Mesenchymal stem cell (in vitro differentiated cells and primary cell): ENCODE measurements at regions not wholly inside any gene's neighbourhood (a gene's known extent, or its start where the extent isn't known, plus 50 kb on each side); places are given as distances from the start of the nearest gene placed in this dataset.

Source experiments
- DNase-seq: peaks from one replicate; pipeline ENCODE4 v3.0.0-alpha.2; 2013
- H2AFZ ChIP-seq: one replicate; pipeline ENCODE4 v1.6.1; 2013; ENCODE audit warnings: low read depth, mild to moderate bottlenecking, control low read depth, inconsistent platforms, low read length, moderate library complexity
- H2AK5ac ChIP-seq: 2 replicates; pipeline ENCODE4 v1.6.1; 2013; ENCODE audit warnings: low read length, moderate library complexity, mild to moderate bottlenecking, inconsistent platforms; ENCODE audit not compliant: severe bottlenecking
- H2BK120ac ChIP-seq: one replicate; pipeline ENCODE4 v1.6.1; 2013; ENCODE audit warnings: low read depth, mild to moderate bottlenecking, inconsistent platforms, low read length, moderate library complexity
- H2BK12ac ChIP-seq, 2 experiments: one replicate each; pipeline ENCODE4 v1.6.1; 2013; ENCODE audit warnings: inconsistent platforms in 2 of 2, low read length in 2 of 2, mild to moderate bottlenecking in 2 of 2, moderate library complexity in 2 of 2, control low read depth in 1 of 2
- H2BK15ac ChIP-seq: one replicate; pipeline ENCODE4 v1.6.1; 2013; ENCODE audit warnings: mild to moderate bottlenecking, low read depth, inconsistent platforms; ENCODE audit not compliant: poor library complexity, severe bottlenecking
- H2BK5ac ChIP-seq: 2 replicates; pipeline ENCODE4 v1.6.1; 2013; ENCODE audit warnings: low read depth, mild to moderate bottlenecking, low read length, control low read depth, inconsistent platforms; ENCODE audit not compliant: poor library complexity, severe bottlenecking
- H3K14ac ChIP-seq, 2 experiments: one replicate each; pipeline ENCODE4 v1.6.1; 2013; ENCODE audit warnings: inconsistent platforms in 2 of 2, low read length in 2 of 2, control low read depth in 1 of 2, mild to moderate bottlenecking in 1 of 2, moderate library complexity in 1 of 2
- H3K18ac ChIP-seq, 2 experiments: one replicate each; pipeline ENCODE4 v1.6.1; 2013; ENCODE audit warnings: inconsistent platforms in 2 of 2, low read length in 2 of 2, control low read depth in 1 of 2, low read depth in 1 of 2, mild to moderate bottlenecking in 1 of 2
- H3K23ac ChIP-seq, 2 experiments: one replicate each; pipeline ENCODE4 v1.6.1; 2013; ENCODE audit warnings: inconsistent platforms in 2 of 2, low read length in 2 of 2, mild to moderate bottlenecking in 2 of 2, moderate library complexity in 2 of 2, control low read depth in 1 of 2
- H3K27ac ChIP-seq: 2 replicates; pipeline ENCODE4 v1.5.1; 2013; ENCODE audit warnings: mild to moderate bottlenecking, moderate library complexity, low read length, control low read depth, inconsistent platforms; ENCODE audit not compliant: poor library complexity, severe bottlenecking
- H3K27me3 ChIP-seq, 2 experiments: 2 replicates each; pipeline versions ENCODE4 v1.6.1 to v1.7.0; 2013; ENCODE audit warnings: low read length in 2 of 2, mild to moderate bottlenecking in 2 of 2, moderate library complexity in 2 of 2, control low read depth in 1 of 2, inconsistent platforms in 1 of 2; ENCODE audit not compliant: control insufficient read depth in 1 of 2, insufficient read depth in 1 of 2
- H3K36me3 ChIP-seq, 2 experiments: 2 replicates each; pipeline versions ENCODE4 v1.6.1 to v1.7.0; 2013; ENCODE audit warnings: low read length in 2 of 2, control low read depth in 1 of 2, inconsistent platforms in 1 of 2, low read depth in 1 of 2, mild to moderate bottlenecking in 1 of 2; ENCODE audit not compliant: insufficient read depth in 2 of 2, control insufficient read depth in 1 of 2
- H3K4ac ChIP-seq, 2 experiments: one replicate each; pipeline ENCODE4 v1.6.1; 2013; ENCODE audit warnings: inconsistent platforms in 2 of 2, low read length in 2 of 2, mild to moderate bottlenecking in 2 of 2, moderate library complexity in 2 of 2, control low read depth in 1 of 2, low read depth in 1 of 2
- H3K4me1 ChIP-seq: 2 replicates; pipeline ENCODE4 v1.6.1; 2013; ENCODE audit warnings: low read depth, low read length, control low read depth; ENCODE audit not compliant: control insufficient read depth, insufficient read depth
- H3K4me2 ChIP-seq: 2 replicates; pipeline ENCODE4 v1.6.1; 2013; ENCODE audit warnings: low read length, mild to moderate bottlenecking, inconsistent platforms; ENCODE audit not compliant: poor library complexity, severe bottlenecking
- H3K4me3 ChIP-seq, 2 experiments: 2 replicates each; pipeline versions ENCODE4 v1.5.1 to v1.7.0; 2013; ENCODE audit warnings: low read length in 2 of 2, mild to moderate bottlenecking in 2 of 2, control low read depth in 1 of 2, low read depth in 1 of 2; ENCODE audit not compliant: insufficient read depth in 1 of 2
- H3K79me1 ChIP-seq: replicated peaks from 2 replicates; pipeline ENCODE4 v1.6.1; 2013; ENCODE audit warnings: mild to moderate bottlenecking, control low read depth, low read length, inconsistent platforms; ENCODE audit not compliant: poor library complexity, severe bottlenecking
- H3K9ac ChIP-seq: 2 replicates; pipeline ENCODE4 v1.7.0; 2013; ENCODE audit warnings: mild to moderate bottlenecking, low read length, moderate library complexity
- H3K9me3 ChIP-seq: 2 replicates; pipeline ENCODE4 v1.7.0; 2013; ENCODE audit warnings: mild to moderate bottlenecking, low read length; ENCODE audit not compliant: control insufficient read depth
- H4K8ac ChIP-seq: one replicate; pipeline ENCODE4 v1.6.1; 2013; ENCODE audit warnings: inconsistent platforms, mild to moderate bottlenecking, low read length, moderate library complexity
- H4K91ac ChIP-seq: one replicate; pipeline ENCODE4 v1.6.1; 2013; ENCODE audit warnings: mild to moderate bottlenecking, low read length, inconsistent platforms
- WGBS: methylation state at CpG from one replicate; pipeline ENCODE4 v1.1.7; 2013; ENCODE audit warnings: mixed read lengths; 5-methylcytosine and 5-hydroxymethylcytosine counted together

GRCh38 chr1:234835239-234835638 is 225.3 kb upstream of the IRF2BP2 start:
- DNase-seq = no peak
- H4K91ac ChIP-seq = no peak overlapping the region
- 44% methylated on average over 2 of the region's 2 CpGs for WGBS
- H3K9me3 ChIP-seq = no peaks in the 10 kb centered on the region
- no peak overlapping the region for H2AFZ ChIP-seq
- no peak overlapping the region for H3K23ac ChIP-seq
- H2BK5ac ChIP-seq = no peak overlapping the region
- no peak overlapping the region for H4K8ac ChIP-seq
- H3K4me2 ChIP-seq = no peak overlapping the region
- no peak overlapping the region for H3K4me3 ChIP-seq
- no peaks in the 10 kb centered on the region for H3K36me3 ChIP-seq
- peak overlapping the region in 1 of 2 experiments; percentile 80 for H2BK12ac ChIP-seq
- H2AK5ac ChIP-seq = no peak overlapping the region
- no peak overlapping the region for H3K9ac ChIP-seq
- no peak overlapping the region for H3K18ac ChIP-seq
- H2BK120ac ChIP-seq = no peak overlapping the region
- peaks cover 0 to 3% of the 10 kb centered on the region in 2 experiments for H3K27me3 ChIP-seq
- no peak overlapping the region for H3K14ac ChIP-seq
- peaks cover 2% of the 10 kb centered on the region for H3K4me1 ChIP-seq
- no peak overlapping the region for H3K4ac ChIP-seq
- no peak overlapping the region for H3K27ac ChIP-seq
- no peaks in the 10 kb centered on the region for H3K79me1 ChIP-seq
- no peak overlapping the region for H2BK15ac ChIP-seq

- no peak overlapping the region for H3K14ac ChIP-seq
- no peak overlapping the region for H4K8ac ChIP-seq
- no peak overlapping the region for H4K91ac ChIP-seq
- H3K36me3 ChIP-seq = no peaks in the 10 kb centered on the region
- no peak overlapping the region for H3K4ac ChIP-seq
- H3K18ac ChIP-seq = no peak overlapping the region
- H2AFZ ChIP-seq = no peak overlapping the region
- H2BK5ac ChIP-seq = no peak overlapping the region
- no peak overlapping the region for H2BK15ac ChIP-seq
- no peaks in the 10 kb centered on the region for H3K4me1 ChIP-seq
- no peaks in the 10 kb centered on the region for H3K9me3 ChIP-seq
- H3K9ac ChIP-seq = no peak overlapping the region
- no peak overlapping the region for H3K4me2 ChIP-seq
- no peak overlapping the region for H2BK120ac ChIP-seq
- H3K27me3 ChIP-seq = peaks cover 0 to 15% of the 10 kb centered on the region in 2 experiments
- no peak overlapping the region for H2BK12ac ChIP-seq
- H2AK5ac ChIP-seq = no peak overlapping the region
- H3K79me1 ChIP-seq = no peaks in the 10 kb centered on the region
- no peak overlapping the region for H3K4me3 ChIP-seq
- H3K27ac ChIP-seq = no peak overlapping the region
- WGBS = 91% methylated on average over 3 of the region's 4 CpGs
- H3K23ac ChIP-seq = no peak overlapping the region
- DNase-seq = no peak
These were observed 223.7 kb upstream of the IRF2BP2 start for GRCh38 chr1:234833646-234834045.

- Histone ChIP-seq H3K27me3 (peaks cover 0 to 15% of the 10 kb centered on the region in 2 experiments), H2BK12ac (no peak overlapping the region), H3K18ac (no peak overlapping the region), H3K4me1 (no peaks in the 10 kb centered on the region), H3K9me3 (no peaks in the 10 kb centered on the region), H3K4ac (no peak overlapping the region), H3K4me2 (no peak overlapping the region), H3K14ac (no peak overlapping the region), H3K23ac (no peak overlapping the region), H4K8ac (no peak overlapping the region), H3K27ac (no peak overlapping the region), H3K4me3 (no peak overlapping the region), H2BK15ac (no peak overlapping the region), H4K91ac (no peak overlapping the region), H3K9ac (no peak overlapping the region), H3K79me1 (no peaks in the 10 kb centered on the region), H3K36me3 (no peaks in the 10 kb centered on the region), H2AK5ac (no peak overlapping the region), H2AFZ (no peak overlapping the region), H2BK120ac (no peak overlapping the region), H2BK5ac (no peak overlapping the region)
- WGBS = 97% methylated on average over 4 of the region's 4 CpGs
- DNase-seq = no peak
These were observed 223.1 kb upstream of the IRF2BP2 start for GRCh38 chr1:234833118-234833517.

- no peak overlapping the region for H3K27ac ChIP-seq
- H3K9ac ChIP-seq = no peak overlapping the region
- no peak overlapping the region for H2AK5ac ChIP-seq
- no peak overlapping the region for H3K18ac ChIP-seq
- no peaks in the 10 kb centered on the region for H3K36me3 ChIP-seq
- H3K4ac ChIP-seq = no peak overlapping the region
- no peak overlapping the region for H3K4me3 ChIP-seq
- no peaks in the 10 kb centered on the region for H3K79me1 ChIP-seq
- DNase-seq = no peak
- no peak overlapping the region for H2BK120ac ChIP-seq
- no peak overlapping the region for H4K8ac ChIP-seq
- WGBS = 83% methylated on average over 7 of the region's 7 CpGs
- no peak overlapping the region for H4K91ac ChIP-seq
- no peak overlapping the region for H2AFZ ChIP-seq
- H3K4me1 ChIP-seq = no peaks in the 10 kb centered on the region
- no peak overlapping the region for H2BK5ac ChIP-seq
- H3K14ac ChIP-seq = no peak overlapping the region
- no peaks in the 10 kb centered on the region for H3K9me3 ChIP-seq
- H3K23ac ChIP-seq = no peak overlapping the region
- H2BK15ac ChIP-seq = no peak overlapping the region
- H3K27me3 ChIP-seq = peaks cover 0 to 20% of the 10 kb centered on the region in 2 experiments
- H2BK12ac ChIP-seq = no peak overlapping the region
- no peak overlapping the region for H3K4me2 ChIP-seq
These were observed 217.7 kb upstream of the IRF2BP2 start for GRCh38 chr1:234827656-234828055.
